ENCODE measurements at regions not wholly inside any gene's neighbourhood (a gene's known extent, or its start where the extent isn't known, plus 50 kb on each side); places are given as distances from the start of the nearest gene placed in this dataset.
A peak's percentile ranks its signal among the peaks of the same experiment; 100 is the strongest.

- TF ChIP-seq CTCF (IDR thresholded peaks at IDR 0.05; ENCODE audit: insufficient read depth, low read depth, low read length) (peak; percentile 93), EZH2 (IDR thresholded peaks at IDR 0.05; ENCODE audit: insufficient read depth, low read length) (no peak)
These were observed 267.4 kb upstream of the HMGA2 start for GRCh38 chr12:65556676-65557437.

Measured in astrocyte (in vitro differentiated cells and primary cell).